ENCODE measurements at regions not wholly inside any gene's neighbourhood (a gene's known extent, or its start where the extent isn't known, plus 50 kb on each side); places are given as distances from the start of the nearest gene placed in this dataset.

GRCh38 chr3:74075241-74075640, 450.5 kb upstream of the PDZRN3 start:
- TF ChIP-seq CTCF (conservative IDR thresholded peaks at IDR 0.05), result no peak
- no peak for TF ChIP-seq ZFX (IDR thresholded peaks at IDR 0.05)

Measured in C4-2B (cell line).